HL-60 (cell line): ENCODE measurements at regions not wholly inside any gene's neighbourhood (a gene's known extent, or its start where the extent isn't known, plus 50 kb on each side); places are given as distances from the start of the nearest gene placed in this dataset.
A peak's percentile ranks its signal among the peaks of the same experiment; 100 is the strongest.

Source experiments
- DNase-seq, 2 experiments: peaks; one replicate each; pipeline ENCODE4 v3.0.0-alpha.2; 2010 to 2020; ENCODE audit warnings: low read depth in 1 of 2, low spot score in 1 of 2
- H3K27ac ChIP-seq: fragments of 250-450 bp; sonication (Bioruptor Pico); replicated peaks from 2 replicates; pipeline ENCODE4 v1.5.1; 2020; ENCODE audit warnings: mild to moderate bottlenecking, moderate library complexity
- H3K27me3 ChIP-seq: fragments of 250-450 bp; sonication (Bioruptor Pico); 2 replicates; pipeline ENCODE4 v1.5.1; 2021; ENCODE audit warnings: mild to moderate bottlenecking, moderate library complexity; ENCODE audit not compliant: insufficient read depth, poor library complexity, severe bottlenecking
- H3K4me3 ChIP-seq: replicated peaks from 2 replicates; pipeline ENCODE4 v1.5.1; 2011; ENCODE audit warnings: mild to moderate bottlenecking, control low read depth, low read length; ENCODE audit not compliant: insufficient read depth
- GABPA ChIP-seq: IDR thresholded peaks from 2 replicates; pipeline ENCODE4 v1.6.1; 2012; ENCODE audit warnings: low read depth
- POLR2AphosphoS5 ChIP-seq: IDR thresholded peaks from 2 replicates; pipeline ENCODE4 v1.6.1; 2012; ENCODE audit warnings: low read depth
- SPI1 ChIP-seq: IDR thresholded peaks from 2 replicates; pipeline ENCODE4 v1.6.1; 2012; ENCODE audit warnings: low read depth, mild to moderate bottlenecking, borderline replicate concordance
- TF ChIP-seq, protein P1 (sequence below): IDR thresholded peaks from one replicate; pipeline ENCODE4 v1.5.1; 2011; ENCODE audit warnings: low read length, control low read depth, inconsistent platforms; ENCODE audit not compliant: insufficient read depth
- TF ChIP-seq, protein P2 (sequence below): IDR thresholded peaks from 2 replicates; pipeline ENCODE4 v1.6.1; 2012; ENCODE audit warnings: low read depth; ENCODE audit not compliant: insufficient replicate concordance

DNA sequence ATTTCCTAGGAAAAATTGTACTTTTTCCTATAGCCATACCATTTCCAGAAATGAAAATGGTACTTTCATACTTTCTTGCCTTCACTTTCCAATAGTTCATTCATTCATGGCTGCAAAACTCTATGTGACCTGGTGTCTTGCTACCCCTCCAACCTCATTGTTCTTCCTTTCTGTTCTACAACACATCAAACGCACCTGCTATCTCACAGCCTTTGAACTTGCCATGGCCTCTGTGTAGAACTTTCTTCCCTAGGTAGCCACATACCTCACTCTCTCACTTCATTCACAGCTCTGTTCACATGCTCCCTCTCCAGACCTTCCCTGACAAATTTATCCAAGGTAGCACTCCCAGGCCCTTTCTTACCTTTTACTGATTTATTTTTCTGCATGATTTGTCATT, 149.2 kb downstream of the DUSP6 start:
- no peak for DNase-seq
- Histone ChIP-seq H3K4me3 (no peak overlapping the region), H3K27ac (no peak overlapping the region), H3K27me3 (no peaks in the 10 kb centered on the region)
- TF ChIP-seq, protein P1, sequence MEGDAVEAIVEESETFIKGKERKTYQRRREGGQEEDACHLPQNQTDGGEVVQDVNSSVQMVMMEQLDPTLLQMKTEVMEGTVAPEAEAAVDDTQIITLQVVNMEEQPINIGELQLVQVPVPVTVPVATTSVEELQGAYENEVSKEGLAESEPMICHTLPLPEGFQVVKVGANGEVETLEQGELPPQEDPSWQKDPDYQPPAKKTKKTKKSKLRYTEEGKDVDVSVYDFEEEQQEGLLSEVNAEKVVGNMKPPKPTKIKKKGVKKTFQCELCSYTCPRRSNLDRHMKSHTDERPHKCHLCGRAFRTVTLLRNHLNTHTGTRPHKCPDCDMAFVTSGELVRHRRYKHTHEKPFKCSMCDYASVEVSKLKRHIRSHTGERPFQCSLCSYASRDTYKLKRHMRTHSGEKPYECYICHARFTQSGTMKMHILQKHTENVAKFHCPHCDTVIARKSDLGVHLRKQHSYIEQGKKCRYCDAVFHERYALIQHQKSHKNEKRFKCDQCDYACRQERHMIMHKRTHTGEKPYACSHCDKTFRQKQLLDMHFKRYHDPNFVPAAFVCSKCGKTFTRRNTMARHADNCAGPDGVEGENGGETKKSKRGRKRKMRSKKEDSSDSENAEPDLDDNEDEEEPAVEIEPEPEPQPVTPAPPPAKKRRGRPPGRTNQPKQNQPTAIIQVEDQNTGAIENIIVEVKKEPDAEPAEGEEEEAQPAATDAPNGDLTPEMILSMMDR: no peak
- TF ChIP-seq, protein P2, sequence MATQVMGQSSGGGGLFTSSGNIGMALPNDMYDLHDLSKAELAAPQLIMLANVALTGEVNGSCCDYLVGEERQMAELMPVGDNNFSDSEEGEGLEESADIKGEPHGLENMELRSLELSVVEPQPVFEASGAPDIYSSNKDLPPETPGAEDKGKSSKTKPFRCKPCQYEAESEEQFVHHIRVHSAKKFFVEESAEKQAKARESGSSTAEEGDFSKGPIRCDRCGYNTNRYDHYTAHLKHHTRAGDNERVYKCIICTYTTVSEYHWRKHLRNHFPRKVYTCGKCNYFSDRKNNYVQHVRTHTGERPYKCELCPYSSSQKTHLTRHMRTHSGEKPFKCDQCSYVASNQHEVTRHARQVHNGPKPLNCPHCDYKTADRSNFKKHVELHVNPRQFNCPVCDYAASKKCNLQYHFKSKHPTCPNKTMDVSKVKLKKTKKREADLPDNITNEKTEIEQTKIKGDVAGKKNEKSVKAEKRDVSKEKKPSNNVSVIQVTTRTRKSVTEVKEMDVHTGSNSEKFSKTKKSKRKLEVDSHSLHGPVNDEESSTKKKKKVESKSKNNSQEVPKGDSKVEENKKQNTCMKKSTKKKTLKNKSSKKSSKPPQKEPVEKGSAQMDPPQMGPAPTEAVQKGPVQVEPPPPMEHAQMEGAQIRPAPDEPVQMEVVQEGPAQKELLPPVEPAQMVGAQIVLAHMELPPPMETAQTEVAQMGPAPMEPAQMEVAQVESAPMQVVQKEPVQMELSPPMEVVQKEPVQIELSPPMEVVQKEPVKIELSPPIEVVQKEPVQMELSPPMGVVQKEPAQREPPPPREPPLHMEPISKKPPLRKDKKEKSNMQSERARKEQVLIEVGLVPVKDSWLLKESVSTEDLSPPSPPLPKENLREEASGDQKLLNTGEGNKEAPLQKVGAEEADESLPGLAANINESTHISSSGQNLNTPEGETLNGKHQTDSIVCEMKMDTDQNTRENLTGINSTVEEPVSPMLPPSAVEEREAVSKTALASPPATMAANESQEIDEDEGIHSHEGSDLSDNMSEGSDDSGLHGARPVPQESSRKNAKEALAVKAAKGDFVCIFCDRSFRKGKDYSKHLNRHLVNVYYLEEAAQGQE: no peak
- no peak for TF ChIP-seq GABPA
- TF ChIP-seq POLR2AphosphoS5: no peak
- no peak for TF ChIP-seq SPI1

DNA sequence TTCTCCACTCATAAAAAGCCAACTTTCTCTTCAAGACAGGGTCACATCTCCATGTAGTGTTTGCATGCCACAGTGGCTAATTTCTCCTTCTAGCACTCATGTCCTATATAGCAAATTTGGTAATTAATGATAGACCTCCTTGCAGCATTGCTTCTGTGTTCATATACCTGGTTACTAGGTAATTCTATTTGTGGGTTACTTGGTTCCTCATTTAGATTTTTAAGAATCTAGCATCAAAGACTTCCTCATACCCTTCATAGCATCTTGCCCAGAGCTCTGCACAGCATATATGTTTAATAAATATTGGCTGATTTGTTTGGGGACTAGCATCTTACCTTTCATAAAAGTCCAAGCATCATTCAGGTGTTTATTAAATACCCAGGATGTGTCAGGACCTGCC, 152.1 kb downstream of the DUSP6 start:
- TF ChIP-seq GABPA (no peak), SPI1 (peak; percentile 49; the same call in 1 of the 2 replicates), POLR2AphosphoS5 (no peak)
- Histone ChIP-seq H3K4me3 (no peak overlapping the region), H3K27ac (no peak overlapping the region), H3K27me3 (no peaks in the 10 kb centered on the region)
- no peak for DNase-seq

DNA sequence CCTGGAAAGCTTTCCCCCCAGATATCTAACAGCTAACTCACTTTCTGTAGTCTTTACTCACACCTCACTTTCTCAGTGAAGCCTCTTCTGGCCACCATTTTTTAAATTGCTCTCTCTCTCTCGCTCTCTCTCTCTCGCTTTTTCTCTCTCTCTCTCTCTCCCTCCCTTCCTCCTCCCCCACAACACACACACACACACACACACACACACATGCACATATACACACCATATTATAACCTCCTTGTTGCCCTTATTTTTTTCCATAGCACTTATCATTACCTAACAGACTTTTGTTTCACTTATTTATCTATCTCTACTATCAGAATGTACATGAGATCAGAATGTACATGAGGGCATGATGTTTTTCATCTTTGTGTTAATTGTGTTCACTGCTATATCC, 156.8 kb downstream of the DUSP6 start:
- no peaks in the 10 kb centered on the region for H3K27me3 ChIP-seq
- DNase-seq: no peak
- no peak overlapping the region for H3K4me3 ChIP-seq
- H3K27ac ChIP-seq: no peak overlapping the region
- TF ChIP-seq SPI1 (no peak), POLR2AphosphoS5 (no peak), GABPA (no peak)
- TF ChIP-seq, protein P1: no peak
- TF ChIP-seq, protein P2: no peak

DNA sequence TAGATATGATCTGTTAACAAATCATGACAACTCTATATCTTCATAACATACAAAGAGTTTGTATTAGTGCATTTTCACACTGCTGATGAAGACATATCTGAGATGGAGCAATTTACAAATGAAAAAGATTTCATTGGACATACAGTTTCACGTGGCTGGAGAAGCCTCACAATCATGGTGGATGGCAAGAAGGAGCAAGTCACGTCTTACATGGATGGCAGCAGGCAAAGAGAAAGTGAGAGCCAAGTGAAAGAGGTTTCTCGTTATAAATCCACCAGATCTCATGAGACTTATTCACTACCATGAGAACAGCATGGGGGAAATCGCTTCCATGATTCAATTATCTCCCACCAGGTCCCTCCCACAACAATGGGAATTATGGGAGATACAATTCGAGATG, 157.6 kb downstream of the DUSP6 start:
- Histone ChIP-seq H3K27me3 (no peaks in the 10 kb centered on the region), H3K27ac (no peak overlapping the region), H3K4me3 (no peak overlapping the region)
- no peak for DNase-seq
- TF ChIP-seq, protein P1: no peak
- TF ChIP-seq, protein P2: no peak
- TF ChIP-seq POLR2AphosphoS5: no peak
- TF ChIP-seq SPI1: no peak
- no peak for TF ChIP-seq GABPA
